Lower leg skin (tissue), 3 donors: ENCODE measurements at regions not wholly inside any gene's neighbourhood (a gene's known extent, or its start where the extent isn't known, plus 50 kb on each side); places are given as distances from the start of the nearest gene placed in this dataset.

Experiments
- CTCF ChIP-seq, 3 donors: fragments of 450-650 bp; IDR thresholded peaks; one replicate each; pipeline ENCODE4 v1.5.1; 2016; ENCODE audit warnings: antibody characterized with exemption in 3 of 3, mild to moderate bottlenecking in 3 of 3, moderate library complexity in 2 of 3
- POLR2A ChIP-seq, 2 donors: fragments of 450-650 bp; IDR thresholded peaks; one replicate each; pipeline ENCODE4 v1.6.1; 2016 to 2017; ENCODE audit warnings: antibody characterized with exemption in 2 of 2, mild to moderate bottlenecking in 1 of 2, moderate library complexity in 1 of 2

GRCh38 chr15:88748651-88749050 is 54.6 kb upstream of the ACAN start:
- no peak for TF ChIP-seq CTCF (IDR thresholded peaks at IDR 0.05)
- TF ChIP-seq POLR2A (IDR thresholded peaks at IDR 0.05), result no peak
